HG03039 (cell line): ENCODE measurements at regions not wholly inside any gene's neighbourhood (a gene's known extent, or its start where the extent isn't known, plus 50 kb on each side); places are given as distances from the start of the nearest gene placed in this dataset.

Experiments used
- ATAC-seq: cut with Tn5 transposase; IDR thresholded peaks from one replicate; pipeline ENCODE4 v1.9.1; 2021; ENCODE audit warnings: mild to moderate bottlenecking, moderate library complexity; ENCODE audit not compliant: unreplicated experiment

GRCh38 chr1:209229494-209230061 is 353.9 kb upstream of the CAMK1G start:
- ATAC-seq = no peak

DNA sequence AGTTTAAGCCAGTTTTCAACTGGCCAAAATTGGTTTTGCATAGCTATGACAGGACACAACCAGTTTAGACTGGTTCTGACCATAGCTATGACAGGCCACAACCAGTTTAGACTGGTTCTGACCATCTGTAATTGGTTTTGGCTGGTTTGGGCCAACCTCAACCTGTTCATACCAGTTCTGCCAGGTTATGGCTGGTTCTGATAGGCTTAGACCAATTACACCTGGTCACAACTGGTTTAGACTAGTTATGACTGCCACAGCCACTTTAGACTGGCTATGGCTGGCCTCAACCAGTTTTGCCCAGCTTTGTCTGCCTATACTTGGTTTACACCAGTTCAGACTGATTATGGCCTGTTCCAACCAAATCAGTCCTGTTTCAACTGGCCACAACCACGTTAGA is 353.2 kb upstream of the CAMK1G start:
- no peak for ATAC-seq

GRCh38 chr1:209231476-209232156 is 351.9 kb upstream of the CAMK1G start:
- no peak for ATAC-seq

- no peak for ATAC-seq
These were observed 351.3 kb upstream of the CAMK1G start for GRCh38 chr1:209232197-209232596.

DNA sequence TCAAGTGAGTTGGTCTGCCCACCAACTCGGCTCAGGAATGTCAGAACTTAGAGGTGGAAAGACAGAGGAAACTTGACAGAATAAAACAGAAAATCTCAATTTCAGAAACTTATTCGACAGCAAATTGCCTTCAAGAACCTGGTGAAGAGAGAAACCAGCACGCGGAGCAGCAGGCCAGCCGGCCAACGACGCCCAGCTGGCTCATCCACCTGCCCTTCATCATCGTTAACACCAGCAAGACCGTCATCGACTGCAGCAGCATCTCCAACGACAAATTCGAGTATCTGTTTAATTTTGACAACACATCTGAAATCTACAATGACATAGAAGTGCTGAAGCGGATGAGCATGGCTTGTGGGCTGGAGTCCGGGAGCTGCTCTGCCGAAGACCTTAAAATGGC is 350.8 kb upstream of the CAMK1G start:
- no peak for ATAC-seq

DNA sequence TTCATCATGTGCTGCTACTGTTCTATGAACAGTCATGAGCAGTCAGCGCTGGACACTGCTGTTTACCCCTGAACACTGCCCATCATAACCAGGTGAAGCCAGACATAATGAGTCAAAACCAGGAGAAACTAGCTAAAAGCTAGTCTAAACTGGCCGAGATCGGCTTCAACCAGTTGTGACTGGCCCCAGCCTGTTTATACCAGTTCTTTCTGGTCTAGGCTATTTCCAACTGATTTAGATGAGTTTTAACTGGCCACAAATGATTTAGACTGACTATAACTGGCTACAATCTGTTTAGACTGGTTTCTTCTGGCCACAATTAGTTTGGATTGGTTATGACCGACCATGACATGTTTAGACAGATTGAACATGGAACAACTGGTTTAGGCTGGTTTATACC is 348.3 kb upstream of the CAMK1G start:
- no peak for ATAC-seq

DNA sequence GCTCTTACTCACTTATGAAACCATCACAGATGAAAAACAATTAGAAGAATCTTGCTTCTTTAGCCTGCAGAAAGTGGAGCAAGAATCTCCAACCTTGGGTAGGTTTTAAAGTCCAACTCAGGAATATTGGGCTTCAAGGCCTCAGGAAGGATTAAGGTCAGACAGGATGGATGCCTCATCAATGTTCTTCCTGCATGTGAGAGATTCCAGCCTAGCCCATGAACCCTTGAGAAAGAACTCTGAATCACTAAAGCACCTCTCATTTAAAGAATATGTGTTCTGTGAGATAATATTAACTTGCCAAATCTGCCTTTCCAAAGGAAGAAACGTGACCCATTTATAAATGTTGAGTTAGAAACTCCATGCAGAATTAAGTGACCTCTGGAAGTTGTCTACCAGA is 345.2 kb upstream of the CAMK1G start:
- no peak for ATAC-seq

- ATAC-seq = no peak
These were observed 343.2 kb upstream of the CAMK1G start for GRCh38 chr1:209240351-209240750.

DNA sequence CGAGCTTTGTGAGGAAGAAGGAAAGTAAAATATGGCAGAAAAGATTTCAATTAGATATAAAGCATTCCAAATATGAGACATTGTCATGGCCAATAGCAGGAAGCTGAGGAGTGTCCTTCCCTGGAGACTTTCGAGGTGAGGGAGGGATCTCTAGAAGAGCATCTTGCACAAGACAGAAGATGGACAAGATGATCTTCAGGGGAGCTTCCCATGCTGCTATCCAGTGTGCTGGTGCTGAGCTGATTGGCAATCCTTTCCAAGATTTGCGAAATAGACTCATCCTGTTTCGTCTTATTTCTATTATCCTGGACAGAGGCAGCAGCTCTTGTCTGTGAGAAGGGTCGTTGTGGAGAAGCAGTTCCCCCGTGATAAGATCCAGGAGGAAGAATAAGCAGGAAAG is 342.0 kb upstream of the CAMK1G start:
- ATAC-seq = no peak

GRCh38 chr1:209248649-209249279 is 334.8 kb upstream of the CAMK1G start:
- no peak for ATAC-seq

DNA sequence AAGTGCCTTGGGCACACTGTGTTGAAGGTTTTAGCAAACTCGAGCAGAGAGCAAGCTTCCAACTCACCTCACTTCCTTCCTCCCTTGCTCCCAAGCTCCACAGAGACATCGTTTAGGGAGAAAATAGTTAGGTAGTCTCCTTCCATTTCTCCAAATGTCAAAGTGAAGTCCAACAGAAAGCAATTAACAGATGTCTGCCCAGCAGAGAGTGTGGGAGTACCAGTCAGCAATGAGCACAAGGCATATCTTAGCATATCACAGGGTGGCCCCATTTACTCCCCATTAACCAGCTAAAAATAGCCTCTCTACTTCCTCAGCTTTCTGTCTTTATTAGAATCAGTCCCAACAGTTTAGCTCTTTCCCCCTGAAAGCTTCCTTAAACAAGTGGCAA is 334.2 kb upstream of the CAMK1G start:
- no peak for ATAC-seq

GRCh38 chr1:209249785-209250440 is 333.6 kb upstream of the CAMK1G start:
- no peak for ATAC-seq

DNA sequence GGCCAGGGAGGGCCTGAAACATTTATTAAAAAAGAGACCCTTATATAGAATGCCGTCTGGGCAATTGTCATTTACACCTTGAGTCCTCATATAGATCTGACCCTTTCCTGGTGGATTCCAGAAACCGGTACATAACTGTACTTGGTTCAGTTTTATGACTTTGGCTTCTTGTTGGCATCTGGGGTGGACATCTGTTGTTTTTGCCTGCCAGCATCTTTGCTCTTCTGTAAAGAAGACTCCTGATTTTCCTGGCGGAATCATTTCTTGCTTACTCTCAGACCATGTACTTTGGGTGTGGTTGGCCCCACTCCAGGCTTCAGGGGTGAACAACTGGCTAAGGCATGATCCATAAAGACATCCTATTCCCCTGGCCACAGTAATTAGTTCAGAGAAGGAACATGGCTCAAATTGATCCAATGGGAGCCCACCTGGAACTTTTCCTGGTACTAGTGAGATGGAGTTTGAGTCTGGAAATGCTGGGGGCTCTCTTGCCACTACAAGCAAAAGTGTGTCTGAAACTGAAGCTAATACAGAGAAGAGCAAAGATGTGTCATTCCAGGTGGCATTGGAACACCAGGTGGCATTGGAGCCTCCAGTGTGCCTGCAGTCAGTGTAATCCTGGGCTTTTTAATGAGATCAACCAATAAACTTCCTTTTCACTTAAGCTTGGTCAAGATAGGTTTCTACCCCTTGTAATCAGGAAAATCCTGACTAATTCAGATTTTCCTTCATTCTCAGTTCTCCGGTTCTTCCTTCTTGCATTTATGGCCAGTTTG is 332.5 kb upstream of the CAMK1G start:
- no peak for ATAC-seq

GRCh38 chr1:209256766-209257350 is 326.7 kb upstream of the CAMK1G start:
- no peak for ATAC-seq

GRCh38 chr1:209257454-209257853 is 326.1 kb upstream of the CAMK1G start:
- no peak for ATAC-seq

DNA sequence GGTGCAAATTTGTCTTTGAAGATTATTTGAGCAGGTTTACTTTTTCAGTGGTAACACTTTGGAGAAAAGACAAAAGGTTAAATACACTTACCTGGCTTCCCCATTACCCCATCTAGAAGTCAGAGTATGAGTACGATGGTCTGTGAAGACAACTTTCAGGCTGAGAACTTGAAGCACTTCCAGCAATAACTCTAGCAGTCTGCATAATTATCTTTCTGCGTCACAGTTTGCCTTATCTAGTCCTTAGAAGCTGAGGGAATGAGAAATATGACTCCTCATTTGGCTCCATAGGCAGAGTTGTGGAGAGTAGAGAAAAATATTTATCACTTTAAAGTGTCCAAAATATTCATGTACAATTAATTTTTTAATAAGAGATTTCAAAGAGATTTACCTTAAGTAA is 323.4 kb upstream of the CAMK1G start:
- ATAC-seq = no peak

GRCh38 chr1:209262631-209263030 is 320.9 kb upstream of the CAMK1G start:
- ATAC-seq = no peak

GRCh38 chr1:209265301-209265700 is 318.2 kb upstream of the CAMK1G start:
- no peak for ATAC-seq

GRCh38 chr1:209266590-209267205 is 316.8 kb upstream of the CAMK1G start:
- no peak for ATAC-seq

- ATAC-seq = no peak
These were observed 315.5 kb upstream of the CAMK1G start for GRCh38 chr1:209267968-209268367.
